NCI-H1092 (cell line): ENCODE measurements at regions not wholly inside any gene's neighbourhood (a gene's known extent, or its start where the extent isn't known, plus 50 kb on each side); places are given as distances from the start of the nearest gene placed in this dataset.

Experiments
- DNase-seq: peaks from one replicate; lab custom pipeline; 2025; lab: John Stamatoyannopoulos, UW

- no peak for DNase-seq
These were observed 464.9 kb downstream of the INHBA start for GRCh38 chr7:41237956-41238355.

DNA sequence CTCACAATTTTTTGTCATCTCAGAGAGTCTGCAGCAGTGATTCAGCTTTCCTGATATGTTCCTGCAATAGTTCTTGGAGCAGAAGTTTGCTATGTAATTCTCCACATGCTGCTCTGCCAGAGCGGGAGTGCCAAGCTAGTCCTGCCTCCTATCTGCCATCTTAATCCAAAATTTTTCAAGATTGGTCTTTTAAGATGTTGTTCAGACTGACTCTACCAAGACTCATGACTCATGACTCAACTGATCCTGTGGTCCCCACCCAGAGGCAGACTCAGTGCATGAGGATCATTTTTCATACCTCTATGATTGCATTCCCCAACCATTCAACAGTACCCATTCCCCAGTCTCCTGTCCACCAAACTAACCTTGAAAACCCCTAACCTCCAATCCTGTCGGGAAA is 470.8 kb downstream of the INHBA start:
- DNase-seq = no peak

- DNase-seq = no peak
These were observed 478.7 kb downstream of the INHBA start for GRCh38 chr7:41224063-41224763.

DNA sequence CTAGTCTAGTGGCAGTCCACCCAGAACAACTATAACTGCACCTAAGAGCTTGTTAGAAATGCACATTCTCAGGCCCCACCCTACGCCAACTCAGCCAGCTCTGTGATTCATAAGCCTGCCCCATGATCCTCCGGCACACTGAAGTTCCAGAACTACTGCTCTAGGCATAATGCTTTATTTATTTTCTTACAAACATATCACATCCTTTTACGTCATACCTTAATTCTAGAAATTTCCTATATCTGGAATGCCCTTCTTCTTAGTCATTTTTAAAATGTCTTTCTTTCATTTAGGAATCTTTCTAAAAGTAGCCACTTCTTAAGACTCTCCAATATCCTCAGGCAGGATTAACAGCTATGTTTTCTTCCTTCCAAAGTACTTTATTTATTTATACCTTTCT is 480.1 kb downstream of the INHBA start:
- DNase-seq = no peak

DNA sequence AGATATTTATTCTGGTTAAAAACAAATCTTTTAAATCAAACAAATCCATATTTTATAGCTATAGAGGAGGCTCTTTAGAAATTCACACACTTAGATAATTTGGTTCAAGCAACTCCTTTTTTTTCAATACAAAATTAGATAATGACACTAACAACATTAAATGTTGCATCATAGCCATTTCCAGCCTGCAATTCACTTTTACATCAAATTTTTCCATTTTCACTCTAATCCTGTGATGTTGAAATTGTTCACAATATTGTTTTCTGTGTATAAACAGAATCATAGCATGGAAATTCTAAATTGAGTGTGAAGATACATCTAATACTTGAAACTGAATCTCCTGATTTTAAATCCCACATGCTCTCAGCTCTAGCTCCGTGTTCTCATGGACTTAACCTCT is 482.6 kb downstream of the INHBA start:
- DNase-seq = no peak

DNA sequence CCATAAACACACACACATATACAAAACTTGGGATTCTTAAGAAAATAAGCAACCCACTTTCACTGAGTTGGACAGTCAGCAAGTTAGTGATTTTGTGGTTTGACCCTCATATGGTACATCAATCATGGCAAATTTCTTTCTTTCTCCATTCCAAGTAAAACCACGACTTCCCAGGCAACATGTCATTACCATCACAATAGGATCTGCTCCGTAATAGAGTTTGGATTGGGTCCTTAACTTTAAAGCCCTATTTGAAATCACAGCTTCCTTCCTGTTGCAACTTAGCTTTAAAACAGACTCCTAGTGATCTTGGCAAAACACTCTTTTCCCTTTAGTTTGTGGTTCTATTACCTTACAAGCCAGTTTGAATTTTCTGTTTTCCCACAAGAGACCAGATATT is 483.6 kb downstream of the INHBA start:
- DNase-seq = no peak

- DNase-seq = no peak
These were observed 485.6 kb downstream of the INHBA start for GRCh38 chr7:41217306-41217705.

GRCh38 chr7:41207141-41207540 is 495.7 kb downstream of the INHBA start:
- no peak for DNase-seq

- DNase-seq = no peak
These were observed 496.6 kb downstream of the INHBA start for GRCh38 chr7:41206267-41206666.

GRCh38 chr7:41205600-41205999 is 497.3 kb downstream of the INHBA start:
- no peak for DNase-seq

GRCh38 chr7:41203542-41203941 is 499.3 kb downstream of the INHBA start:
- DNase-seq = no peak

DNA sequence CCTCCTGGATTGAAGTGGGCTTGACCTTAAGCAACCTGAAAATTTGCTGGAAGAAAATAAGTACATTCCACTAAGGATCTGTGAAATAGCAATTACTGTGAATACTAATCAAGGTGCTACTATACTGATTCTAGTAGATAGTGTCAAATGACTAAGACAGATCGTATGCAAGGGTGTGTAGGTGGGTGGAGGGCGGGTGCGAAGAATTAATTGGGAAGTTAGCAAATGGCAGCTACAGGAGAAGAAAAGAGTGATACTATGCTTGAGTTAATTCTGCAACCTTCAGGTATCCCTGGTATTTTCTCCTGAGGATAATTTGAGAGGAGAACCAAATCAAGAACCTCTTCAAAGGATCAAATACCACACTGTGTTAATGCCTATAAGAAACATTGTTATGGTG is 501.9 kb downstream of the INHBA start:
- DNase-seq = no peak

- no peak for DNase-seq
These were observed 503.8 kb downstream of the INHBA start for GRCh38 chr7:41199136-41199535.

DNA sequence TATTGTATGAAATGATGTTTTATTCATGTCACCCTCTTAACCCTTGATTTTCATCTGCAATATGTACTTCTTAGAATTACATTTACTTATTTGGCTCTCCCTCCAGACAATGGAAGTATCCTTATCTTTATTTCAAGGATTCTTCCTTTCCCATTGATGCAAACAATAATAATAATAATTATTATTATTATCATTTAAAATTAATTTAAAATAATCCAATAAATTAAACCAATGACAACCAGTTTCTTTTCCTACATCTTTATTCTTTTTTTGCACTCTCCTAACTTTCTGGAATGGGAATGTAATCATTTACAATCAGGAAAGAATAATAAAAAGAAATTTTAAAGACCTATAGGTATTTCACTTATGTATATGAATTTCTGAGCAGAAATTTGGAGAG is 504.4 kb downstream of the INHBA start:
- DNase-seq = no peak

DNA sequence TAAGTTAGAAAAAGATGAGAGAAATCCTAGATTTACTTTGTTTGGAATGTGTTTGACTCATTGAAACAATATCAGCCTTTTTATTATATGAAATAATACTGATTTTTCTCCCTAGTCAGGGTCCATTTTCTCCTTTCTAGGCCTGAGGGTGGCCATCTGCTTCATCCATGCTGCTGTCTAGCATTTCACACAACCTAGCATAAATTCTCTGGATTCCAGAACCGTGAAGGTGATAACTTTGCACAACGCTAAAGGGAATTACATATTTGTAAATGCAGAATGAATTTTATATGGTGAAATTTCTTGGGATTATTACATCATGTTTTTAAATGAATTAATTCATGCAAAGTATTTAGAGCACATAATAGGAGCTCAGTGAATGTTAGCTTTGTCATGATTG is 505.1 kb downstream of the INHBA start:
- DNase-seq = no peak

DNA sequence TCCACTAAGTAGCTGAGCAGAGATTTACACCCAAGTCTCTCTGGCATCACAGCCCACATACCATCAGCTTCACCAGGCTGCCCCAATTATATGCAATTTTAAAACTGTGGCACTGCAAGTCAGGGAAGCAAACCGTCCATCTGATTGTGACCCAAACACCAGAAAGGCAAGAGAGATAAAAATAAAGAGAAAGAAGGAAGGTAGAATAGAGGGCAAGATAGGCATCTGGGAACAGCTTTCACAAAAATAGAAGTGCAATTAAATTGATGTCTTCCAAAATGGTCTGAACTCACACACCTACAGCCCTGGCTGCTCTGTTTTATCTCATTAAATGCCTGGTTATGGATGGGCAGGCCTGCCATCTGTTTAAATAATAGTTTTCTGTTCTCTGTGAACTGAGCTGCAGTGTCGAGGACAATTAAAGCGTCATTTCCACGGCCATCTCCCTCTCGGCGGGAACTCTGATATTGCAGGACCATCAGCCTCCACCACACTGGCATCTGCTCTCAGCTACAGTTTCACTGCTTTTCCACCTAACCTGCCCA is 509.1 kb downstream of the INHBA start:
- no peak for DNase-seq

GRCh38 chr7:41190581-41190980 is 512.3 kb downstream of the INHBA start:
- no peak for DNase-seq

GRCh38 chr7:41189866-41190265 is 513.0 kb downstream of the INHBA start:
- no peak for DNase-seq

DNA sequence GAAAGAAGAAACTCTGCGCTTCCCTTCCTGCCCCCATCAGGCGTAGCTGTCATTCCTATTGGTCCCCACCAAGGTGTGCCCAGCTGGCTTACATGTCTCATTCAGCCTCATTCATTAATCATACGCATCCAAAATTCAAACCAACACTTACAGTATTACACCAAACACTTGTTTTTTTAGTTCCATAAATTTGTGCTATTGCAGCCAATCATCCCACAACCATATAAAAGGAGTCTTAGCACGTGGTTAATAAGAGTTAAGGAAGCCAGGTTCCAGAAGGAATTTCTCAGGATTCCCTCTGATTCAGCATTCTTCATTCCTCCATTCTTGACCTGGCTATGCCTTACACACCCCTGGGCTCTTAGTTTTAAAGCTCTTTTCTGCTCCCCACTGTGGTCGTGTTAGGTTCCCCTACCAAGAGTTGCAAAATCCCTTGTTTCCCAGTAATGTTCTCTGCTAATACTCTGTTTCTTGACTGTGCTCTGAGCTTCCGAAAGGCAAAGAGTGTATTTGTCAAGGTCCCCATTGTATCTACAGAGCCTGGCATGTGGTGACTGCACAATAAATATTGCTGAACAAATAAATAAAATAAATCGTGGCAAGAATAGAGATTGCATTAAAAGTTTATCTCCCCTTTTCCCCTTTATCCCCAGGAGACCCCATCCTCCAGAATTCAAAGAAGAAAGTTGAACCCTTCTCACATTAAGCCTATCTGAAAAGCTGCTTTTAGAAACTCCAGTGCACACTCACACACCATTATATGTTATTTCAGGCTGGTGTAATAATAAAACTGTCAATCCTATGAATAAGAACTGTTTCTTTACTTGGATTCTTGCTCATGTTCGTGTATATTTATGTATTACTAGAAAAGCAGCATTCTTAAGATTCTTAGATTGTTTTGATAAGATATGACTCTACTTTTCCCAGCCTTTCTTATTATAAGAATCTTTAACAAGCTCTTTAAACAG is 514.4 kb downstream of the INHBA start:
- no peak for DNase-seq

GRCh38 chr7:41187322-41187721 is 515.6 kb downstream of the INHBA start:
- no peak for DNase-seq

DNA sequence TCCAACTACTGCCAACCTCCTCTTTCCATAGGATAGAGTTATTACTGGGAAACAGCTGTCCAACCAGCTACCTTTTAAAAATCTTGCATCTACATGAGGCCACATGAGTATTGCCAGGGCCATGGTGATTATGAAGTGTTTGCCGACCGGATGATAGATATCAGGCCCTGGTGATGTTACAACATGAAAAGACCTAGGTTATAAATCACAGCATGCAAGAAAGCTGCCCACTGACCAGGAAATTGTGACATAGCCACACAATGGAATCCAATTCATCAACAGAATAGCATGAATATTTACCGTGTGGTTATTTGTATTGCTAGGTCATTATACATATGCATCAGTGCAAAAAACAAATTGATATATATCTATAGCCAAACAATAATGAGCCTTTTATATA is 517.0 kb downstream of the INHBA start:
- DNase-seq = no peak

DNA sequence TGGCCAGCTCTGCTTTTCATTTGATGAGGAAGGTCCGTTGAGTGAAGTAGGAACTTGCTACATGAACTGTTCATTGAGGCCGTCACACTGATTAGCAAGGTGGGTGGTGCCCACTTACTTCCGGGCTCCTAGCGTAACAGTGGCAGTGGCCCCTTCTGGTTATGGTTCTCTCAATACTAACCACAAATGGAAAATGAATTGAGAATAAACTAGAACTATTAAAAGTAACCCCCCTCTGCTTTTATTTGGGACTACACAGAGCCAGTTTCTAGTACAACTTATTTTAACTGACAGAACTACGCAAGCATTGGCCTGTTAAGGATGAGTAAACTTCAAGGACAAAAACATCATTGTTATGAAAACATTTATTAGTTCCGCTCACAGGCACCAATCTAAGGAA is 519.1 kb downstream of the INHBA start:
- no peak for DNase-seq

DNA sequence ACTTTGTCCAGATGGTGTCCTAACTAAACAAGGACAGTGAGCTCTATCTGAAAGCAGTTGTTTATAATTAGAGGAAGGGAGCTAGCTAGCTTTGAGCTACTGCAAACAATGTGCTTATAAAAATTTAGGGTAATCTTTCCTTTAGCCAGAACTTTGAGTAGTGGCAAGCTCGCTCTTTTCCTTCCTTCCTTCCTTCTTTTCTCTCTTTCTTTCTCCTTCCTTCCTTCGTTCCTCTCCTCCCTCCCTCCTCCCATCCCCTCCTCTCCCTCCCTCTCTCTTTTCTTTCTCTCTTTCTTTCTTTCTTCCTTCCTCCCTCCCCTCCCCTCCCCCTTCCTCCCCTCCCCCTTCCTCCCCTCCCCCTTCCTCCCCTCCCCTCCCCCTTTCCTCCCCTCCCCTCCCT is 520.1 kb downstream of the INHBA start:
- no peak for DNase-seq
